HG03520 (cell line): ENCODE measurements at regions not wholly inside any gene's neighbourhood (a gene's known extent, or its start where the extent isn't known, plus 50 kb on each side); places are given as distances from the start of the nearest gene placed in this dataset.

Experiments used
- ATAC-seq: cut with Tn5 transposase; IDR thresholded peaks from one replicate; pipeline ENCODE4 v1.9.1; 2021; ENCODE audit warnings: mild to moderate bottlenecking, moderate library complexity; ENCODE audit not compliant: unreplicated experiment

- ATAC-seq: no peak
These were observed 128.3 kb downstream of the AACS start for GRCh38 chr12:125193376-125194152.

- no peak for ATAC-seq
These were observed 129.0 kb downstream of the AACS start for GRCh38 chr12:125194163-125194773.

- no peak for ATAC-seq
These were observed 129.8 kb downstream of the AACS start for GRCh38 chr12:125194987-125195386.

DNA sequence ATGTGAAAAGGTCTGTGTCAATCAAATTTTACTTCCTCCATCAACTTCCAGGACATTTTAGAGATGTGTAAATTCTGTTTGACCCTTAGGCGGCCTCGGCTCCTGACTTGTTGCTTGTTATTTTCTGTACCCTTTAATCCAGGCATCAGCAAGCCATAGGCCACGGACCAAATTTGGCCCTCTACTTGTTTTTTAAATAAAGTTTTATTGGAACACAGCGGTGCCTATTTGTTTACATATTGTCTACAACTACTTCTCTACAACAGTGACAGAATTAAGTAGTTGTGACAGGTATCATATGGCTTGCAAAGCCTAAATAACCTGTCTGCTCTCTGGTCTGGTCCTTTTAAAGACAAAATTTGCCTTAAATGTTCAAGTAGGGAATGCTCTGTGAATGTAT lies 132.1 kb downstream of the AACS start:
- ATAC-seq: no peak

DNA sequence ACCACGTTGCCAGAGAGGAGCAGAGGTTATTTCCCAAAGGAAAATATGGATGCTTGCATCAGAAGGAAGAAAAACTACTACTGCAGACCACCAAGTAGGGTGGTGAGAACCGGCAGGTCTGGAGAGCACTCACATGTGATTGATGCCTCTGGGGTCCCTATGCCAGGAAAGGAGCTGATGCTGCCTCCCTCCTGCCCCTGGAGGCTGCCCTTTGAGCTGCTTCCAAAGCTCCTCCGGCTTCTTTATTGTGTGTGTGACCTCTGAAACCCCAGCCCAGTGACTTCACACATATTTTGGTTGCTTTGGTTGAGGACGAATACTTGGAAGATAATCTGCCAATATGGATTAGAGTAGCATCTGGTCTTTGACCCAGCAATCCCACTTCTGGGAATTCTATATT lies 133.4 kb downstream of the AACS start:
- ATAC-seq: no peak

GRCh38 chr12:125201090-125201489 lies 135.9 kb downstream of the AACS start:
- ATAC-seq: no peak

GRCh38 chr12:125201940-125202339 lies 136.7 kb downstream of the AACS start:
- ATAC-seq: no peak

DNA sequence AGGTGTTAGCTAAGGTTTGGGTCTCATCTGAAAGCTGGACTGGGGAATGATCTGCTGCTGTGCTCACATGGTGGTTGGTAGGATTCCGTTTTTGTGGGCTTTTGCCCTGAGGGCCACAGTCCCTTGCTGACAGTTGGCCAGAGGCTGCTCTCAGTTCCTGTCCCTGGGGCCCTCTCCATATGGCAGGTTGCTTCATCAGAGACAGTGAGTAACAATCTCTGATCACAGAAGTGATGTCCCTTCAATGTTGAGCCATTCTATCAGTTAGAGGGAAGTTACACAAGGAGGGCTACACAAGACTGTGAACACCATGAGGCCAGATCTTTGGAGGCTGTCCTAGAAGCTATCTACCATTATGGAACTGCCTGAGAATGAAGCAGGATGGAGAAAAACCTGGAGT lies 137.2 kb downstream of the AACS start:
- ATAC-seq: no peak

- ATAC-seq: no peak
These were observed 138.0 kb downstream of the AACS start for GRCh38 chr12:125203145-125203765.

- no peak for ATAC-seq
These were observed 140.2 kb downstream of the AACS start for GRCh38 chr12:125205386-125205785.

GRCh38 chr12:125206711-125207110 lies 141.5 kb downstream of the AACS start:
- ATAC-seq: no peak

GRCh38 chr12:125208334-125208733 lies 143.1 kb downstream of the AACS start:
- no peak for ATAC-seq

DNA sequence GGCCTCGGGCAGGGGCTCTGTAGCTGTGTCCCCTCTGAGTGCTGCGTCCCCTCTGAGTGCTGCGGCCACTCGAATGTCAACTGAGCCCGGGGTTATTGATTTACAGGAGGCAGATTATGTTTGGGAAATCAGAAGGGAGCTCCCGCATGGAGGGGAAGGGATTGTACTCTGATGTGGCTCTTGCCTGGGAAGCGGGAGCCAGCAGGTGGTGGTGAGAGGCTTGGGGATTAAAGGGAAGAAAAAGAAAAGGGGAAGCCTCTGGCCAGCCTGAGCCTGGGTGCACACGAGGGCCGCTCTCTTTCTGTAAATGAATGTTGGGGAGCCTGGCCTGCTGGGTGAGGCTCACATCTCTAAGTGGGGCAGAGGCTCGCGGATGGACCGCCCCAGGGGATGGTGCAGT lies 143.7 kb downstream of the AACS start:
- no peak for ATAC-seq

DNA sequence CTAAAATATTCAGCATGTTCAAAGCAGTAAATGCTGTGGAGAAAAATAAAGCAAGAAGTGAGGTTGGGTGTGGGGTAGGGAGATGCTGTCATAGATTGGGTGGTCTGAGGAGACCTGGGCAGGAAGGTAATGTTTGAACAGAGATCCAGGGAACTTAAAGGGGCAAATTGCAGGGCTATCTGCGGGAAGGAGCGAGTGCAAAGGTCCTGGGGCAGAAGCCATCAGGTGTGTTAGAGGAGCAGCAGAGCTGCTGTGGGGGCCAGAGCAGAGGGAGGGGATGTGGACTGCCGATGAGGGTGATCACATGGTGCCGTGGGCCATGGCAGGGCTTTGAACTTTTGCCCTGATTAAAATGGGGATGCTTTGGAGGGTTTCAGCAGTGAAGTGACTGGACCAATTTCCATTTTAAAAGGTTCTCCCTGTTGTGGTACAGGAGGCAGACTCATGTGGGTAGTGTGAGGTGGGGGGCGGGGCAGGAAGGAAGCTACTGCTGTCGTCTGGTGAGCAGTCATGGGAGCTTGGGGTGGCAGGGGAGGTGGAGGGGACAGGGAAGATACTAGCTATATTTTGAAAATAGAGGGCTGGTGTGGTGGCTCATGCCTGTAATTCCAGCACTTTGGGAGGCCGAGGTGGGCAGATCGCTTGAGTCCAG lies 145.0 kb downstream of the AACS start:
- ATAC-seq: no peak

DNA sequence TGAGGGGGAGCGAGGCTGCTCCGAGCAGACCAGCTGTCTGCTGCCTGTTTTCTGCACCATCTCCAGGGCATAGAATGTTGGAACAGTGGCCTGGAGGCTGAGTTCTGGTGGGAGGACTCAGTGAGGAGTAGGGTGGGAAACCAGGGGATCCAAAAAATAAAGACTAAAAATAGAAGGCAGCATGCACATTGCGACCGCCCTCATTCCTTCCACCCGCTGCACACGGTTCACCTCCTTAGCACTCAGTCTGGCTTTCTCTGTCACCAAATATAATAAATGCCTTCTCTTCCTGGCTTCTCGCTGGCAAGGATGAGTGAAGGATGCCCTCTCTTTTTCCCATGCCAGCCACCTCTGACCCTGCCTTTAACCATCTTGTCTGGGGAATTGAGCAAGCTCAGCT lies 146.2 kb downstream of the AACS start:
- ATAC-seq: no peak

DNA sequence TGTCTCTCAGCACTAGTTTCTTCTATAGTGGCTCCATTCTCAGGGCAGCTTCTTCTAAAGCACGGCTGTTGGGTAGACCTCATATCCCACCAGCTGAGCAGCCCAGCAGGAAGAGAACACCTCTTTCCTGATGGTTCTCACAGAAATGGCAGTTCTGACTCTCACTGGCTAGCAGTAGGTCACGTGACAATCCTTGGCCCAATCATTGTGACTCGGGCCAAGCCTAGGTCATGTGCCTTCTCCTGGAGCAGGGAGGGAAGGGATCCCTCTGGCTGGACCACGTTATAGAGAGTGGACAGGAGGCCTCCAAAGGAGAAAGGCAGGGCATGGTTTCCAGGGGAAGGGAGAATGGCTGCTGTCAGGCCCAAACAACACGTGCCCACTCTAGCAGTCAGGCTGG lies 149.1 kb downstream of the AACS start:
- ATAC-seq: no peak

GRCh38 chr12:125216756-125217155 lies 151.5 kb downstream of the AACS start:
- ATAC-seq: no peak

GRCh38 chr12:125217308-125217707 lies 152.1 kb downstream of the AACS start:
- ATAC-seq: no peak

GRCh38 chr12:125218952-125219351 lies 153.7 kb downstream of the AACS start:
- ATAC-seq: no peak

DNA sequence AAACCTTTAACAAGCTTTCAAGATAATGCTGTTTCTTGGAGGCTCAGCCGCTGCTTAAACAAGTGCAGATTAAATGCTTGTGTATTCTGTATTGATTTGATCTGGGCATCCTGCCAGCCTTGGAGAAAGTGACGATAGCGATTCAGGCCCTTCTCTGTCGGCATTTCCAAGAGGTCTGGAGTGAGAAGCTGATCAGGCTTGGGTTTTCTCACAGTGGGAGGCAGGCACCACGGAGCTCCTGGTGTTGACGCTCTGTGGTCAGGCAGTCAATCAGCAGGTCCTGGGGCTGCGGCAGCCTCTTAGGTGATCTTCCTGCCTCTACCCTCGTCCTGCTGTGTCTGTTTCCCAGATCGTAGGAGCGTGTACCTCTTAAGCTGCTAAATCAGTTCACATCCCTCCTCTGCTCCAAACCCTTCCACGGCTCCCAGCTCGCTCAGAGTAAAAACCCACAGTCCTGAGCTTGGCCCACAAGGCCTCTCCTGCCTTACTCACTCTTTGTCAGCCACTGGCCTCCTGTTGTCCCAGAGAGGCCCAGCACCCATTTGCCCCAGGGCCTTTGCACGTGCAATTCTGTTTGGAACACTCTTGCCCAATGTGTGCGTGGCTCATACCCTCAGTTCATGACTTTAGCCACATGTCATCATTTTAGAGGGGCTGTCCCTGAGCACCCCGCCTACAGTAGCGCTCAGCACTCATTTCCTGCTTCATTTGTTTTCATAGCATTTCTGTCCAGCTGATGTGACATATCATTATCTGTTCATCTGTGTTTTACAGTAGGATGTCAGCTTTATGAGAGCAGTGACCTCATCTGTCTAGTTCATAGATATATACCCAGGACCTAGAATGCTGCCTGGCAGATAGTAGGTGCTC lies 155.4 kb downstream of the AACS start:
- ATAC-seq: no peak

GRCh38 chr12:125221602-125222001 lies 156.4 kb downstream of the AACS start:
- no peak for ATAC-seq
